ENCODE measurements at regions not wholly inside any gene's neighbourhood (a gene's known extent, or its start where the extent isn't known, plus 50 kb on each side); places are given as distances from the start of the nearest gene placed in this dataset.

- Histone ChIP-seq H3K9me3 (ENCODE audit: control insufficient read depth in 4 of 4, low read length in 3 of 4) (peaks cover 0 to 8% (median 2%) of the 10 kb centered on the region in 4 donors), H3K9ac (ENCODE audit: low read depth in 1 of 2, low read length in 2 of 2) (no peak overlapping the region), H3K4me1 (ENCODE audit: control insufficient read depth in 4 of 4, insufficient read depth in 4 of 4, low read length in 3 of 4) (no peaks in the 10 kb centered on the region), H3K36me3 (ENCODE audit: control insufficient read depth in 4 of 4, insufficient read depth in 3 of 4, low read depth in 1 of 4, low read length in 3 of 4) (no peaks in the 10 kb centered on the region), H3K27ac (ENCODE audit: low read depth in 1 of 2, low read length in 2 of 2) (no peak overlapping the region), H3K4me3 (ENCODE audit: low read depth in 1 of 3, low read length in 3 of 3) (no peak overlapping the region), H3K27me3 (ENCODE audit: control insufficient read depth in 4 of 4, insufficient read depth in 4 of 4, low read length in 3 of 4) (peaks cover 0 to 3% (median 0%) of the 10 kb centered on the region in 4 donors)
- no peak for TF ChIP-seq GABPA (IDR thresholded peaks at IDR 0.05 in 1 of 2, conservative IDR thresholded peaks at IDR 0.05 in 1 of 2)
- no peak for TF ChIP-seq FOXA1 (IDR thresholded peaks at IDR 0.05)
- no peak for TF ChIP-seq REST (IDR thresholded peaks at IDR 0.05)
- no peak for TF ChIP-seq HNF4A (conservative IDR thresholded peaks at IDR 0.05)
- no peak for TF ChIP-seq SP1 (IDR thresholded peaks at IDR 0.05)
- no peak for TF ChIP-seq MAX (IDR thresholded peaks at IDR 0.05)
- TF ChIP-seq ZBTB33 (IDR thresholded peaks at IDR 0.05), result no peak
- 73% methylated on average over 1 of the region's 1 CpG for WGBS
- DNase-seq (ENCODE audit: low spot score), result no peak
Observed at GRCh38 chr3:89654031-89654430, 546.6 kb downstream of the EPHA3 start.

GRCh38 chr3:89656388-89656787, 549.0 kb downstream of the EPHA3 start:
- no peak for TF ChIP-seq ZBTB33 (IDR thresholded peaks at IDR 0.05)
- no peak for TF ChIP-seq EGR1 (IDR thresholded peaks at IDR 0.05; ENCODE audit: low read depth in 2 of 2)
- TF ChIP-seq RAD21 (IDR thresholded peaks at IDR 0.05), result no peak
- TF ChIP-seq FOXA2 (IDR thresholded peaks at IDR 0.05), result no peak
- no peak for TF ChIP-seq NR2F2 (IDR thresholded peaks at IDR 0.05)
- no peak for TF ChIP-seq MAX (IDR thresholded peaks at IDR 0.05)
- TF ChIP-seq CTCF (IDR thresholded peaks at IDR 0.05; ENCODE audit: low read depth, low read length, missing input control), result no peak
- TF ChIP-seq YY1 (IDR thresholded peaks at IDR 0.05), result no peak
- no peak for TF ChIP-seq SP1 (IDR thresholded peaks at IDR 0.05)
- TF ChIP-seq GABPA (IDR thresholded peaks at IDR 0.05 in 1 of 2, conservative IDR thresholded peaks at IDR 0.05 in 1 of 2), result no peak
- TF ChIP-seq ATF3 (IDR thresholded peaks at IDR 0.05), result no peak
- TF ChIP-seq HNF4A (conservative IDR thresholded peaks at IDR 0.05), result no peak
- no peak for TF ChIP-seq RXRA (IDR thresholded peaks at IDR 0.05)
- no peak for TF ChIP-seq REST (IDR thresholded peaks at IDR 0.05)
- no peak for TF ChIP-seq FOXA1 (IDR thresholded peaks at IDR 0.05)
- no peak for TF ChIP-seq HNF4G (IDR thresholded peaks at IDR 0.05)
- Histone ChIP-seq H3K4me3 (ENCODE audit: low read depth in 1 of 3, low read length in 3 of 3) (no peak overlapping the region), H3K36me3 (ENCODE audit: control insufficient read depth in 4 of 4, insufficient read depth in 3 of 4, low read depth in 1 of 4, low read length in 3 of 4) (no peaks in the 10 kb centered on the region), H3K4me1 (ENCODE audit: control insufficient read depth in 4 of 4, insufficient read depth in 4 of 4, low read length in 3 of 4) (no peaks in the 10 kb centered on the region), H3K9ac (ENCODE audit: low read depth in 1 of 2, low read length in 2 of 2) (no peak overlapping the region), H3K9me3 (ENCODE audit: control insufficient read depth in 4 of 4, low read length in 3 of 4) (peaks cover 0 to 8% (median 2%) of the 10 kb centered on the region in 4 donors), H3K27ac (ENCODE audit: low read depth in 1 of 2, low read length in 2 of 2) (no peak overlapping the region), H3K27me3 (ENCODE audit: control insufficient read depth in 4 of 4, insufficient read depth in 4 of 4, low read length in 3 of 4) (peaks cover 0 to 3% (median 0%) of the 10 kb centered on the region in 4 donors)
- no peak for DNase-seq (ENCODE audit: low spot score)
- WGBS, result 60% methylated on average over 1 of the region's 1 CpG
